Sigmoid colon (tissue), 6 donors: ENCODE measurements at regions not wholly inside any gene's neighbourhood (a gene's known extent, or its start where the extent isn't known, plus 50 kb on each side); places are given as distances from the start of the nearest gene placed in this dataset.

Experiments used
- DNase-seq: peaks from one replicate; pipeline ENCODE4 v3.0.0-alpha.2; 2019
- H3K27ac ChIP-seq, 4 donors: fragments of 200-600 bp; sonication (generic); one replicate each; pipeline ENCODE4 v1.5.1; 2016 to 2019; ENCODE audit warnings: mild to moderate bottlenecking in 1 of 4
- H3K27me3 ChIP-seq, 3 donors: fragments of 200-600 bp; sonication (generic); one replicate each; pipeline ENCODE4 v1.5.1; 2019; ENCODE audit warnings: mild to moderate bottlenecking in 1 of 3
- H3K36me3 ChIP-seq, 4 donors: fragments of 200-600 bp; sonication (generic); one replicate each; pipeline ENCODE4 v1.5.1; 2016 to 2019
- H3K4me1 ChIP-seq, 4 donors: fragments of 200-600 bp; sonication (generic); one replicate each; pipeline ENCODE4 v1.5.1; 2017 to 2019
- H3K4me3 ChIP-seq, 4 donors: fragments of 200-600 bp; sonication (generic); one replicate each; pipeline ENCODE4 v1.5.1; 2017 to 2019; ENCODE audit warnings: mild to moderate bottlenecking in 2 of 4, moderate library complexity in 1 of 4
- H3K9me3 ChIP-seq, 4 donors: fragments of 200-600 bp in 3 of 4; sonication (generic) in 3 of 4; one replicate each; pipeline versions ENCODE4 v1.5.1 to v1.6.1; 2013 to 2019
- EP300 ChIP-seq, 4 donors: sonication (generic); formaldehyde crosslinking; IDR thresholded peaks; one replicate each; pipeline ENCODE4 v1.6.1; 2017; ENCODE audit warnings: antibody characterized with exemption in 4 of 4
- POLR2A ChIP-seq, 2 donors: fragments of 450-650 bp; IDR thresholded peaks; one replicate each; pipeline ENCODE4 v1.6.1; 2016; ENCODE audit warnings: antibody characterized with exemption in 2 of 2, mild to moderate bottlenecking in 2 of 2, moderate library complexity in 2 of 2
- POLR2AphosphoS5 ChIP-seq, 4 donors: sonication (generic); formaldehyde crosslinking; IDR thresholded peaks; one replicate each; pipeline ENCODE4 v1.6.1; 2017; ENCODE audit warnings: antibody characterized with exemption in 4 of 4
- WGBS, 2 donors: extraction: QIAGEN DNeasy Blood & Tissue Kit; methylation state at CpG; one replicate each; pipeline ENCODE4 v1.1.7; 2013; 5-methylcytosine and 5-hydroxymethylcytosine counted together
- intact Hi-C: fragments of 100-400 bp; cut with DNase I; formaldehyde crosslinking; loops from one replicate; pipeline ENCODE4 v1.15.1; 2023
- TF ChIP-seq, protein P1 (sequence below), 4 experiments: fragments of 450-650 bp in 3 of 4; fragments of 200-600 bp in 1 of 4; IDR thresholded peaks; one replicate each; pipeline ENCODE4 v1.5.1; 2016 to 2019; ENCODE audit warnings: antibody characterized with exemption in 4 of 4, mild to moderate bottlenecking in 3 of 4, moderate library complexity in 2 of 4
- donor health status: healthy with polysubstance abuse.
- donor health status: healthy.

DNA sequence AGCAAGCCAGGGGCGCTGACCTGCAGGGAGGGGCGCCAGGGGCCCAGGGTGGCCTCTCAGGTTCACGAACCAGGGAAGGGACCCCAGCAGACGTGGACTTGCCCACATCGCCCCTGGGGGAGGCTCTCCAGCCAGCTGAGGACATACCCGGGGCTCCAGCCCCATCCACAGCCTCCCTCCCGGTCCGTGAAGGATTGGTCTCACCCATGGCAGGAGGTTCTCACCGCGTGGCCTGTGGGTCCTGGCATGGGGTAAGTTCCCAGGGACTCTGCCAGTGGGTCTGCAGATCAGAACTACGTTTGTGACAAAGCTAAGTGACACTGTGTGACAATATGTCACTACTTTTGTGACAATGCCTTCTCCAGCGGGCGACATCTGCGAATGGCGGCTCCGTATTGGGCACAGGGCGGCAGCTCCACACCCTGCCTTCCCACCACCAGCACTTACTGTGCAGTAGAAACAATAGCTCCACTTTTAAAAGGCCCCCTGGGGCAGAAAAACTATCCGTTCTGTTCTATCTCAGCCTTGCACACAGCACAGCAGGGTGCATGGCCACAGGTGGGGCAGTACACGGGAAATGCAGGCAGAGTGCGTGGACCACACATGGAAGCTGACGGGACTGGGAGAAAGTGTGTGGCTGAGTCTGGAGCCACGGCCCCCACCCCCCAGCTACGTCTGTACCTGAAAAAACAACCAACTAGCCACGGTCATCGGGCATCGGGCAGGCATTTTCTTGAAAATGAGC, 65.2 kb upstream of the CTDP1 start:
- no peaks in the 10 kb centered on the region for H3K36me3 ChIP-seq
- H3K4me1 ChIP-seq, result peaks cover 0 to 7% (median 3%) of the 10 kb centered on the region in 4 donors
- H3K27me3 ChIP-seq, result peaks cover 0 to 5% (median 0%) of the 10 kb centered on the region in 3 donors
- no peak overlapping the region for H3K4me3 ChIP-seq
- TF ChIP-seq EP300 (IDR thresholded peaks at IDR 0.05) (no peak), POLR2AphosphoS5 (IDR thresholded peaks at IDR 0.05) (no peak), POLR2A (IDR thresholded peaks at IDR 0.05) (no peak)
- TF ChIP-seq, protein P1, sequence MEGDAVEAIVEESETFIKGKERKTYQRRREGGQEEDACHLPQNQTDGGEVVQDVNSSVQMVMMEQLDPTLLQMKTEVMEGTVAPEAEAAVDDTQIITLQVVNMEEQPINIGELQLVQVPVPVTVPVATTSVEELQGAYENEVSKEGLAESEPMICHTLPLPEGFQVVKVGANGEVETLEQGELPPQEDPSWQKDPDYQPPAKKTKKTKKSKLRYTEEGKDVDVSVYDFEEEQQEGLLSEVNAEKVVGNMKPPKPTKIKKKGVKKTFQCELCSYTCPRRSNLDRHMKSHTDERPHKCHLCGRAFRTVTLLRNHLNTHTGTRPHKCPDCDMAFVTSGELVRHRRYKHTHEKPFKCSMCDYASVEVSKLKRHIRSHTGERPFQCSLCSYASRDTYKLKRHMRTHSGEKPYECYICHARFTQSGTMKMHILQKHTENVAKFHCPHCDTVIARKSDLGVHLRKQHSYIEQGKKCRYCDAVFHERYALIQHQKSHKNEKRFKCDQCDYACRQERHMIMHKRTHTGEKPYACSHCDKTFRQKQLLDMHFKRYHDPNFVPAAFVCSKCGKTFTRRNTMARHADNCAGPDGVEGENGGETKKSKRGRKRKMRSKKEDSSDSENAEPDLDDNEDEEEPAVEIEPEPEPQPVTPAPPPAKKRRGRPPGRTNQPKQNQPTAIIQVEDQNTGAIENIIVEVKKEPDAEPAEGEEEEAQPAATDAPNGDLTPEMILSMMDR (IDR thresholded peaks at IDR 0.05), result no peak
- intact Hi-C loops, result no loop called here
- H3K27ac ChIP-seq, result no peak overlapping the region
- no peaks in the 10 kb centered on the region for H3K9me3 ChIP-seq
- DNase-seq, result peak; percentile 29
- 79 to 88% methylated on average over 26 of the region's 26 CpGs for WGBS, 2 donors

DNA sequence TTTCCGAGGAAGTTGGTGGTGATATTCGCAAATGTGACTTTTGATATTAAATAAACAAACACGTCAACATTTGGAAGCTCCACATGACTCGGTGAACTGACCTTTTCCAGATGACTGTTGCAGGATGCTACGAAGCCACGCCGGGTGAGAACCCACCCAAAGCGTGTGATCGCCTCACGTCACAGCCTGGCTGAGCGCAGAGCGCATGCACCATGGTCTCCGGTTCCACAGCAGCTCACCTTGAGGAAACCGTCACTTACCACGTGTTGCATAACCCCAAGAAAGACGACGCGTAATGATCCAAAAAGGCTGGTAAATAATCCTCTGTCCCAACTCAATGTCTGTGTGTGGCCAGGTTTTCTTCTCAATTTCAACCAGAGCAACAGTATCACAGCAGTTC, 64.5 kb upstream of the CTDP1 start:
- intact Hi-C loops, result no loop called here
- peak; percentile 53 for DNase-seq
- H3K27ac ChIP-seq, result no peak overlapping the region
- peaks cover 0 to 5% (median 0%) of the 10 kb centered on the region in 3 donors for H3K27me3 ChIP-seq
- H3K36me3 ChIP-seq, result no peaks in the 10 kb centered on the region
- TF ChIP-seq, protein P1 (IDR thresholded peaks at IDR 0.05), result no peak
- TF ChIP-seq POLR2A (IDR thresholded peaks at IDR 0.05) (no peak), POLR2AphosphoS5 (IDR thresholded peaks at IDR 0.05) (no peak), EP300 (IDR thresholded peaks at IDR 0.05) (no peak)
- peaks cover 0 to 7% (median 3%) of the 10 kb centered on the region in 4 donors for H3K4me1 ChIP-seq
- no peak overlapping the region for H3K4me3 ChIP-seq
- WGBS, 2 donors, result 84 to 88% methylated on average over 18 of the region's 18 CpGs
- H3K9me3 ChIP-seq, result no peaks in the 10 kb centered on the region

DNA sequence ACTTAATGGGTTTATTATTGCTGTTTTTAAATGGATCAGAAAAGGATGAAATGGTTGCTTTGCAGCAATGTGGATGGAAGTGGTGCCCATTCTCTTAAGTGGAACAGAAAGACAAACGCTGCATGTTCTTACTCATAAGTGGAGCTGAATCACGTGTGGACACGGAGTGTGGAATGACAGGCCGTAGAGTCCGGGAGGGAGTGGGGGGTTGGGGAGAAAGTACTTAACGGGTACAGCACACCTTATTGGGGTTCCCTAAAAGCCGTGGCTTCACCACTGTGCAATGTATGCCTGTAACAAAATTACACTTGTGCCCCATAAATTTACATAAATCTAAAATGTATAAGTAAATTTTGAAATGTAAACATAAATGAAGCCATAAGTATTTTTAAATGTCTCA, 64.0 kb upstream of the CTDP1 start:
- no peaks in the 10 kb centered on the region for H3K9me3 ChIP-seq
- no peak for DNase-seq
- H3K4me1 ChIP-seq, result peaks cover 0 to 7% (median 3%) of the 10 kb centered on the region in 4 donors
- intact Hi-C loops, result no loop called here
- H3K36me3 ChIP-seq, result no peaks in the 10 kb centered on the region
- TF ChIP-seq POLR2AphosphoS5 (IDR thresholded peaks at IDR 0.05) (no peak), EP300 (IDR thresholded peaks at IDR 0.05) (no peak), POLR2A (IDR thresholded peaks at IDR 0.05) (no peak)
- H3K27ac ChIP-seq, result no peak overlapping the region
- H3K27me3 ChIP-seq, result peaks cover 0 to 5% (median 0%) of the 10 kb centered on the region in 3 donors
- WGBS, 2 donors, result 74 to 81% methylated on average over 7 of the region's 7 CpGs
- no peak overlapping the region for H3K4me3 ChIP-seq

DNA sequence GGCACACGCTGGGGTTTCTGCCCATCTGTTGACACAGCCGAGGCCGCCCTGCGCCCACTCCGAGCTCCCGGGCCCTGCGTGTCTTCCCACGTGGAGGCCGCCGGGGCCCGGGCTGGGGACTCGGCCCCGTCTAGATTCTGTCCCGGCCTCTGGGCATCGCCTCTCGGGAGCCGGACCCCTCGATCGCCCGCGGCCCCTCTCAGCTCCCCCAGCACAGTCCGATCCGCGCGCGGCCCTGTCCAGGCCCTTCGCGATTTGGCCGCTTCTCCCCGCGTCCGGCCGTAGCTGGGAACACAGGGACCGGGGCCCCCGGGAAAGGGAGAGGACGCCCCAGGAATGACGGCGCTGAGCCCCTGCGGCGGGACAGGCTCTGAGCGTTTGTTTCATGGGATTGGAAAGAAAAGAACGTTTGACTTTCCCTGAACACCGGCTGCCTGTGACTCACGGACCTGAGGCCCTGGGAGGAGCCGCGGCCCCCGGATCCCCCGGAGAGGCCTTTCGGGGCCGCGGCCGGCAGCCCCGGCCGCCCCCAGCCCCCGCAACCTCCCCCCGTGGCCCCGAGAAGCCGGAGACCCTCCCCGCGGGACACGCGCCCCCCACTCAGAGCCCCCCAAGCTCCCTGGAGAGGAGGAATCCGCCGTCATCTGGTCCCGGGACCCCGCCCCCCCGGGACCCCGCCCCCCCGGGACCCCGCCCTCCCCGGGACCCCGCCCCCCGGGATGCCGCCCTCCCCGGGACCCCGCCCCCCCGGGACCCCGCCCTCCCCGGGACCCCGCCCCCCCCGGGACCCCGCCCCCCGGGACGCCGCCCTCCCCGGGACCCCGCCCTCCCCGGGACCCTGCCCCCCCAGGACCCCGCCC, 62.7 kb upstream of the CTDP1 start:
- H3K4me1 ChIP-seq, result peaks cover 0 to 7% (median 3%) of the 10 kb centered on the region in 4 donors
- no peak for TF ChIP-seq POLR2A (IDR thresholded peaks at IDR 0.05)
- TF ChIP-seq, protein P1 (IDR thresholded peaks at IDR 0.05), result no peak
- no peak for TF ChIP-seq EP300 (IDR thresholded peaks at IDR 0.05)
- no peak for TF ChIP-seq POLR2AphosphoS5 (IDR thresholded peaks at IDR 0.05)
- H3K27ac ChIP-seq, result peak overlapping the region in 1 of 4 donors; percentile 42
- peak; percentile 67 for DNase-seq
- peaks cover 0 to 5% (median 0%) of the 10 kb centered on the region in 3 donors for H3K27me3 ChIP-seq
- intact Hi-C loops, result no loop called here
- H3K36me3 ChIP-seq, result no peaks in the 10 kb centered on the region
- WGBS, 2 donors, result 48 to 54% methylated on average over 72 to 77 of the region's 89 CpGs
- H3K4me3 ChIP-seq, result peak overlapping the region in 3 of 4 donors; percentile 33 to 57 (median 42)
- H3K9me3 ChIP-seq, result no peaks in the 10 kb centered on the region
